ENCODE measurements at regions not wholly inside any gene's neighbourhood (a gene's known extent, or its start where the extent isn't known, plus 50 kb on each side); places are given as distances from the start of the nearest gene placed in this dataset.

- DNase-seq (ENCODE audit: low read depth in 1 of 2, low spot score in 1 of 2) = no peak
Measured at GRCh38 chr16:80198311-80199299, 342.2 kb upstream of the DYNLRB2 start.

DNA sequence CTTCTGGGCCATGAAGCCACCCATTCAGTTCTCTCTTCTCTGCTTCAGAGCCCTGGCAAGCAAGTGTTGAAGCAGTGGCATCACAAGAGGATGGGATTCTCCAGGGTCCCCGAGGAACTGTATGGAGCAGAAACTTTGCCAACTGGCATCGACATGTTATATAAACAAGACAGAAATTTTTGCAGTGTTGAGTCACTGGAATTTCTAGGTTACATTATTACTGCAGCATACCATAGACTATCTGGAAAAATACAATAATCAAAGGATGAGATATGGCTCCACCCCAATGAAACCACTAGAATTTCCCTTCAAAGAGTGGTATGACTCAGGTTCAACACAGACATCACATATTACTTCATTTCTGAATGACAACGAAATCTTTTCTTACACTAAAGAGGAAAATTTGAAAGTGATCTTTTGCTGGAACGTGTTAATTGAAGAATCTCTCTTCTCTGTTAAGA lies 343.0 kb upstream of the DYNLRB2 start:
- DNase-seq (ENCODE audit: low read depth in 1 of 2, low spot score in 1 of 2) = no peak

DNA sequence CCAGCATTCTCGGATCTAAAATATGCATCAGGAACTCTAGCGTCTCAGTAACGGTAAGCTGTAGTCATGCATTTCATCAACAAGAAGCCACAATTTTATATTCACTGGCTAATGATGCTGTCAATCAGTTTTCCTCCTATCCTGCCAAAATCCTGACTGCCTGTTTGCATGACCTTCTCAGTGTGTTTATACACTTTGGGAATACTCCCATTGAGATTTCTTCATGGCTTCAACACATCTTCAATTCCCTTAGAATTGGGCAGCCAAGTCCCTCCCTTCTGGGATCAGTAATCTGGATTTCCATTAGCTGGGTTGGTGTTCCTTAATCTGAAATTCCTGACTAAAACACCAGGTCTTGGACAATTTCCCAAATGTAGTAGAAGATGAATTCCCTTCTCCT lies 348.9 kb upstream of the DYNLRB2 start:
- DNase-seq (ENCODE audit: low read depth in 1 of 2, low spot score in 1 of 2) = no peak

DNA sequence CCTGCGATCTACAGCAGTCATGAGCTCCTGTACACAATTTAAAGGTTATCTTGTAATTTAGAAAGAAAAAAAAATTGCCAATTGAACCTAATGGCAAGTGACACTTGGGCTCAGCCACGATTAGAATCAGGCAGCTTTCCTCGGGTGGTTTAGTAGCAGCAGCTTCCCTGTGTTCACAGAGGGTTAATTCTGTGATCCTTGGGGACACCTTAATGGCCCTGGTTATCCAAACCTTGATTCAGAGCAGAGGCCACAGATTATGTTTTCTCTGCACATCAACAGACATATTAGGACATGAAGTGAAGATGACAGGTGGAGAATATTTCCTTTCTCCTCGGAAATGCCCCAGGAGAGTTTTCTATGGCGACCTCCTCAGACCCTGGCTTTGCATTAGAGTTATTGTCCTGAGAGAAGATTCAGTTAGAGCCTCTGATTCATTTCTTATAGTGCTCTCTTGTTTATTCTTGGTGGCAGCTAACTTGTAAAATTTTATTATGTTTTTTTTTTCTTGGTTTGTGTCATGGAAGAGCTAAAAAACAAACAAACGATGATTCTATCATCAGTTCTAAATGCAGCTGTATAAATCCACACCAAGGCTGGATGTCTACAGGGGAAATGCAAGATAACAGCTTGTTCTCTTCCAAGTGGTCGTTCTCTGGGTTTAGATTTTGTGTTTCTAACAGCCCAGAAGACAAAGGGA lies 351.2 kb upstream of the DYNLRB2 start:
- no peak for DNase-seq (ENCODE audit: low read depth in 1 of 2, low spot score in 1 of 2)

DNA sequence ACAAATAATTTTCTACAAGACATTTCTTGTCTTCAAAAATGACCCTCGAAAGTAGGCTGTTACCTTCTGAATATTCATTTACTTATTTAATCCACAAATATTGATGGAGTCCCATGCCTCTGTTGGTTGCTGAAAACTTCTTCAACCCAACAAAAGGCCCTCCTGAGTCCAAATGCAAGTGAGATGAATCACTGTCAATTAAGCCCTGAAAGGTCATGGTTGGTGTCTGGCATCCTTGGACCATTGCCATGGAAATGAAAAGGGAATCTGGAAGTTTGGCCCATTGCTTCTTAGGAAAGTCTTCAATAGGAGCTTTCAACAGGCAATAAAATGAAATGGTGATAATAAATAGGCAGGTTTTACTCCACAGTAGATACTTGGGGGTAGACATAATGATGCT lies 364.7 kb upstream of the DYNLRB2 start:
- no peak for DNase-seq (ENCODE audit: low read depth in 1 of 2, low spot score in 1 of 2)

DNA sequence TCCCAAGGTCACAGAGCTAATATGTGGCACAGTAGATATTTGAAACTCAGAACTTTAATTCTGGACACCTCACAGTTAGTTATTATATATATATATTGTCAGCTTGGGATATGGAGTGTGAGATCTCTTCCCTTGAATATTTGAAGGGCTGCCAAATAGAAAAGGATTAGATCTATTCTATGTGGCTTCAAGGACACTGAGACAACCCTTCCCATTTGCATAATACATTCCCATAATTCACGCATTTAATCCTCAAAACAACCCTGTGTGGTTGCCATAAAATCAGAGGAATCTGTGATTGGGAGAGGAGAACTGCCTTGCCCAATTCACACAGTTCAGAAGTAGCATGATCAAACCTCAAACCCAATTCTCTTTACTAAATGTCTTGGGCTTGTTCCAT lies 365.8 kb upstream of the DYNLRB2 start:
- no peak for DNase-seq (ENCODE audit: low read depth in 1 of 2, low spot score in 1 of 2)

- DNase-seq (ENCODE audit: low read depth in 1 of 2, low spot score in 1 of 2) = no peak
Measured at GRCh38 chr16:80174416-80174815, 366.4 kb upstream of the DYNLRB2 start.

- DNase-seq (ENCODE audit: low read depth in 1 of 2, low spot score in 1 of 2) = no peak
Measured at GRCh38 chr16:80171746-80172145, 369.0 kb upstream of the DYNLRB2 start.

- DNase-seq (ENCODE audit: low read depth in 1 of 2, low spot score in 1 of 2) = no peak
Measured at GRCh38 chr16:80171199-80171598, 369.6 kb upstream of the DYNLRB2 start.

DNA sequence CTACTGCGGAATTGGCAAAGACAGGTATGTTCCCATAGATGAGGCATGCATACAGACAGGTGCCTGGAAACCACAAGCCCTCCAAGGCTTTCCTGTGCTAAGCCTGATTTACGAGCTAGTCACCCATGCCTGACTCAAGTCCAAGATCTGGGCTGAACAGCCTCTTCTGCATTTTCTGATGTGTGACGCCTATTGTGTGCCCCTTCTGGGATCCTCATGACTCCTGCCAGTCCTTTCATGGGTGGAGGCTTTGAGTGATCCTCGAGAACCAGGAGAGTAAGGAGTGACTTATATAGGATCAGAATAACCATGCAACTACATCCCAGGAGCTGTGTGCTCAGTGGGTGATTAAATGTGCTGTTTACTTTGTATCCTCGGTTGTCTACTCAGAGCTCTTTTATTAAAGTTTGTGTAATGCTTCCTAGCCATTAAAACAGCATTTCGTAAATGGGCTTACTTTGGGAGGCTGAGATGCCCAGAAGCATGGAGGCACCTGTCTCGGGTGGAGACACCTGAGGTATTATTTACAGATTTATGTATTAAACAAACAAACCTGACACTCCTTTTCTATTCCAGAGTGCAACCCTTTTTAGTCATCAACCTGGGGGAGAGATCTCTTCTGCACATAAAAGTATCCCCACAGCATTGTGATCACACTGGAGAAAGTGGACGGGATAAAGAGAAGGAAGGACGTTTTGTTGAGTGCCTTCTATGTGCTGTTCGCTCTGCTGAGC lies 373.0 kb upstream of the DYNLRB2 start:
- no peak for DNase-seq (ENCODE audit: low read depth in 1 of 2, low spot score in 1 of 2)

DNA sequence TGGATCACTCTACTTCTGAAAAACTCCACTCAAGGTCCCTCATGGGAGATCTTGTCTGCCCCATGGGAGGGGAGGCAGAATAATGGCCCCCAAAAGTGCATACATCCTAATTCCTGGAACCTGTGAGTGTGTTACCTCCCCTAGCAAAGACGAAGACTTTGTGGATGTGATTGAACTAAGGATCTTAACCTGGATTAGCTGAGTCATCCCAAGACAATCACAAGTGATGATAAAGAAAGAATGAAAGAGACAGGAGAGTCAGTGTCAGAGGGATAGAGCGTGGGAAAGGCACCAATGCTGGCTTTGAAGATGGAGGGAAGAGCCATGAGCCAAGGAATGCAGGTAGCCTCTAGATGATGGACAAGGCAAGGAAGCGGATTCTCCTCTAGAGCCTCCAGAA lies 374.7 kb upstream of the DYNLRB2 start:
- no peak for DNase-seq (ENCODE audit: low read depth in 1 of 2, low spot score in 1 of 2)

DNA sequence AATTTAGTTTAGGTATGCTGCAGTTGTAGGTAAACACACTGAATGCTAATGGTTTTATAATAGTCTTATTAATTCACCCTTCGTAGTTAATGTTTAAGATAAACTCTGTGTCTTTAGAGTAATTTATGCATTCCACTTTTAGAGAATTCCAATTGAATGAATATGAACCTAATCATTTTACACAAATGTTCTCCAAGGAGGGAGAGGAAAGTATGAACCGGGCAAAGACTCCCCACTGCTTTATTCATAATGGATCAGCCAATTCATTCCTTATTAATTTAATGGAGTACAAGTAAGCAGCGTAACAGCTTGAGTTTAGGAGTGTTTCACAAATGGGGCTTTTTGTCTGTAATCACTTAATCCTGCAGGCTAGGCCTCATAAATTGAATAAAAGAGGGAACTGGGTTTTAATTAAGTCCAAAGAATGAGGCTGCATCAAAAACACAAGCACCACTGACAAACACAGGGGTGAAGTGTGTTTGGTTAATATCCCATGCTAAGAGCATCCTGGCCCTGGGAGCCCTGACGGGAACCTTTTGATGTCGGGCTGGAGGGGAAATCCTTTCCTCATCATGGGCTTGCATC lies 375.7 kb upstream of the DYNLRB2 start:
- DNase-seq (ENCODE audit: low read depth in 1 of 2, low spot score in 1 of 2) = no peak

DNA sequence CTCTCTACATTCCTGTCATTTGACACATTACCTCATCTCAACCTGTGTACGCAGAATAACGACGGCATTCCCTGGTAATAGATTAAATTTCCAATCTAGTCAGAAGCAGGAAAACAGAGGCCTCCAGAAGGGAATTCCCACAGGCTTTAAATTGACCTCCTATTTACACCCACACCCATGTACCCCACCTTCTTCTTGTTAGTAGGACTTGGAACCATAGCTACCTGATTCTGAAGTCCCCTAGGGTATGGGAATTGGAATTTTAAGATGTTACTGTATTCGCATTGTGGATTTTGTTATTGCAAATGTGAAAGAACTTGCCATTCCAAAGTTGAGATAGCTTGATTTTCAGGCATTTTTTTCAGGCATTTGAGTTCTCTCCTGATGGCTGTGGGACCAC lies 377.5 kb upstream of the DYNLRB2 start:
- no peak for DNase-seq (ENCODE audit: low read depth in 1 of 2, low spot score in 1 of 2)

GRCh38 chr16:80161799-80162739 lies 378.7 kb upstream of the DYNLRB2 start:
- no peak for DNase-seq (ENCODE audit: low read depth in 1 of 2, low spot score in 1 of 2)

DNA sequence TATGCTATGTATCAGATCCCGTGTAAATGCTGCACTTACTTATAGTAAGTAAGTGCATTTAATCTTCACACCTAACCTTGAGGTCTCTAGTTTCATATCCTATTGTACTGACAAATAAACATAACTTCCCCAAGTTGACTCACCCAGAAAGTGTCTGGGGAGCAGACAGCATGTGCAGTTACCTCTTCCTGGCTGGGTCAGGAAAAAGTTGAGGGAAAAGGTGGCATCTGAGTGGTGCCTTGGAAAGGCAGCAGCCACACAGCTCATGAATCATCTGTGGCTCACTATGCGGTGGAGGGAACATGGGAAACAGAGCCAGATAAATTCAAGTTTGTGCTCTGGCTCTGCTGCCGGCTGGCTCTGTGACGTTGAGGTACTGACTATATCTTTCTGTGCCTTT lies 382.0 kb upstream of the DYNLRB2 start:
- DNase-seq (ENCODE audit: low read depth in 1 of 2, low spot score in 1 of 2) = no peak

DNA sequence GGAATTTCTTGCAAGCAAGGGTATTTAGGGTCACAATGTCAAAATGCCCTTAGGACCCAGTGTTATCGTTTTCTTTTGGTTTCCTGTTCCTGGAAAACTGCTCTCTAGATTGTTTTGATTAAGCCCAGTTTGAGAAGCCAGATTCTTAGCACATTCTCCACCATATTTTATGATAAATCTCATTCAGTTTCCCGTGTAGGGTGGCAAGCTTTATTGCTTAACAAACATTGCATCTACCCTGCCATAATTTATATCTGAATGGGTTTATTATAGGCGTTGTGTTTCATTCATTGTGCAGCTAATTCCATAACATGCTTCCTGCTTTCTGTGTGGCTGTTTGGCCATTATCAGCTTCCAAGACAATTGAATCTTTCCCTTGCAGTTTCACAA lies 389.1 kb upstream of the DYNLRB2 start:
- no peak for DNase-seq (ENCODE audit: low read depth in 1 of 2, low spot score in 1 of 2)

- no peak for DNase-seq (ENCODE audit: low read depth in 1 of 2, low spot score in 1 of 2)
Measured at GRCh38 chr16:80150978-80151721, 389.6 kb upstream of the DYNLRB2 start.

- DNase-seq (ENCODE audit: low read depth in 1 of 2, low spot score in 1 of 2) = no peak
Measured at GRCh38 chr16:80148826-80149225, 392.0 kb upstream of the DYNLRB2 start.

DNA sequence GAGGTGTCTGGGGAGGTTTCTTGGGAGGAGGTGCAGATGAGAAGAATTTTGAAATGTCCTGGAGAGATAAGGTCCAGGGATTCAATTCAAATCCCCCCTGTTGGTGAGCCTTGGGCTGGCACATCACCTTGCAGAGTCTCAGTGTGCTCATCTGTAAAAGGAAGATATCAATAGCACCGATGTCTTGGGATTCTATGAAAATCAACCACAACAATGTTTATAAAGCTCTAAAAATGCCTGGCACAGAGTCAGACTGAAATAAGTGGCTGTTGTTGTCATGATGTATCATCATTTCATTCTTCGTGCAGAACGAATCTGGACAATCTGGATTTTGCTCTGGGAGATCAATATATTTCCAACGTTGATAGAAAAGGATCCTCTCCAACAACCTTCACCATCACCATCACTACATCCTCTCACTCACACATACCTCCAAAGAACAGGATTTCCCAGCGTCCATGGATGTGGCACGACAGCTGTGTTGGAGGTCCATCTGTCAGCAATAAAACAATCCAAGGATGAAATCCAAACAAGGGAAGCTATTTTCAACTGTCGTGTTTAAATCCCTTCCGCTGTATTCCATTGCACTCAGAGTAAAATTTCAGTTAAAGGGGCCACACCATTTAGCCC lies 393.7 kb upstream of the DYNLRB2 start:
- DNase-seq (ENCODE audit: low read depth in 1 of 2, low spot score in 1 of 2) = no peak
